Natural killer cell (primary cell): ENCODE measurements at regions not wholly inside any gene's neighbourhood (a gene's known extent, or its start where the extent isn't known, plus 50 kb on each side); places are given as distances from the start of the nearest gene placed in this dataset.
A peak's percentile ranks its signal among the peaks of the same experiment; 100 is the strongest.

Source experiments
- ATAC-seq, 3 donors: fragments of 150-1000 bp in 2 of 3; fragments of 200-7000 bp in 1 of 3; cut with Tn5 transposase; 1 replicate in 1 of 3; 2 replicates in 2 of 3; pipeline ENCODE4 v1.10.0; 2021; ENCODE audit warnings: mild to moderate bottlenecking in 2 of 3, moderate library complexity in 2 of 3
- DNase-seq, 2 donors: peaks; one replicate each; pipeline versions ENCODE4 v3.0.0 to v3.0.0-alpha.2; 2013 to 2021; ENCODE audit warnings: mixed read lengths in 1 of 2
- H3K27ac ChIP-seq: one replicate; pipeline ENCODE4 v1.5.1; 2013; ENCODE audit warnings: mild to moderate bottlenecking, low read length
- H3K27me3 ChIP-seq: one replicate; pipeline ENCODE4 v1.6.1; 2013; ENCODE audit warnings: low read length; ENCODE audit not compliant: control insufficient read depth, insufficient read depth
- H3K36me3 ChIP-seq: one replicate; pipeline ENCODE4 v1.6.1; 2013; ENCODE audit warnings: low read length; ENCODE audit not compliant: control insufficient read depth, insufficient read depth
- H3K4me1 ChIP-seq: one replicate; pipeline ENCODE4 v1.6.1; 2013; ENCODE audit warnings: low read length; ENCODE audit not compliant: control insufficient read depth, insufficient read depth
- H3K4me3 ChIP-seq: one replicate; pipeline ENCODE4 v1.5.1; 2013; ENCODE audit warnings: low read length
- H3K9me3 ChIP-seq: one replicate; pipeline ENCODE4 v1.6.1; 2013; ENCODE audit warnings: low read length; ENCODE audit not compliant: control insufficient read depth, insufficient read depth
- H3K27ac Mint-ChIP-seq, 2 donors: one replicate each; pipeline ENCODE4 v1.8.0; 2022; ENCODE audit warnings: mild to moderate bottlenecking in 2 of 2, mixed read lengths in 2 of 2, moderate library complexity in 1 of 2
- H3K27me3 Mint-ChIP-seq, 2 donors: one replicate each; pipeline ENCODE4 v1.8.0; 2022; ENCODE audit warnings: low read depth in 2 of 2, mixed read lengths in 2 of 2
- H3K36me3 Mint-ChIP-seq: one replicate; pipeline ENCODE4 v1.8.0; 2022; ENCODE audit warnings: mixed read lengths
- H3K4me1 Mint-ChIP-seq, 2 donors: one replicate each; pipeline ENCODE4 v1.8.0; 2022; ENCODE audit warnings: mixed read lengths in 2 of 2
- H3K4me3 Mint-ChIP-seq: one replicate; pipeline ENCODE4 v1.8.0; 2022; ENCODE audit warnings: mild to moderate bottlenecking, moderate library complexity, mixed read lengths
- H3K9me3 Mint-ChIP-seq, 2 donors: one replicate each; pipeline ENCODE4 v1.8.0; 2022; ENCODE audit warnings: mixed read lengths in 2 of 2
- CTCF ChIP-seq: fragments of 200-600 bp; IDR thresholded peaks from one replicate; pipeline ENCODE4 v1.8.0; 2022; ENCODE audit warnings: antibody characterized with exemption
- WGBS: methylation state at CpG from one replicate; pipeline ENCODE4 v1.1.7; 2013; ENCODE audit warnings: missing lambda C conversion rate; ENCODE audit not compliant: insufficient coverage; 5-methylcytosine and 5-hydroxymethylcytosine counted together
- intact Hi-C: fragments of 100-400 bp; cut with micrococcal nuclease; formaldehyde crosslinking; loops from one replicate; pipeline ENCODE4 v1.14.2; 2022

DNA sequence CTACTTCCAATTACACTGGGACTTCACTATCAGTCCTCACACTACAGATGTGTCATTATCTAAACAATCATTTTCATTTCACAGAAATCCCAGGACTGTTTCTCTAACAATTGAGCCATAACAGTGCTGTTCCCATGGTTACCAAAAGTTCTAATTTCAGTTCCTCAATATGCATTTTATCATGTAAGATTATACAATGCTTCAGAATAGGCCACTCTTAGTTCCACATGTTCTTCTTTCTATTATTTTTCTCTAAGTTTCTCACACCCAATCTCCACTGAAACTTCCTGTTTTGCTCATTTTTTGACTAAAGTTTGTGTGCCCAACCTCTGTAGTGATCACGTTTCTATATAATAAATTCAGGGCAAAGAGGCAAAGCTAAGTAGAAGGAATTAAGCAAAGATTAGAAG is 185.8 kb downstream of the DUSP6 start:
- 17% methylated on average over 1 of the region's 1 CpG for WGBS
- Histone ChIP-seq H3K4me1 (no peaks in the 10 kb centered on the region), H3K36me3 (no peaks in the 10 kb centered on the region), H3K4me3 (no peak overlapping the region), H3K27me3 (no peaks in the 10 kb centered on the region), H3K27ac (peak overlapping the region; percentile 86), H3K9me3 (no peaks in the 10 kb centered on the region)
- no peak for TF ChIP-seq CTCF
- Mint-ChIP-seq H3K27me3 (no peaks in the 10 kb centered on the region), H3K4me1 (peaks cover 6% of the 10 kb centered on the region in 2 donors), H3K36me3 (no peaks in the 10 kb centered on the region), H3K27ac (no peak overlapping the region), H3K4me3 (no peak overlapping the region), H3K9me3 (peaks cover 0 to 1% of the 10 kb centered on the region in 2 donors)
- peak in 1 of 2 donors; percentile 19 for DNase-seq
- peak; percentile 28 to 56 (median 34) for ATAC-seq
- intact Hi-C loops: no loop called here

- no peaks in the 10 kb centered on the region for H3K27me3 Mint-ChIP-seq
- ATAC-seq (no peak), DNase-seq (no peak)
- no peaks in the 10 kb centered on the region for H3K36me3 Mint-ChIP-seq
- WGBS: no CpG with 5 or more reads among the region's 1 CpG
- no peak for TF ChIP-seq CTCF
- no peak overlapping the region for H3K27ac Mint-ChIP-seq
- Histone ChIP-seq H3K36me3 (no peaks in the 10 kb centered on the region), H3K9me3 (no peaks in the 10 kb centered on the region), H3K4me3 (no peak overlapping the region), H3K4me1 (no peaks in the 10 kb centered on the region), H3K27me3 (no peaks in the 10 kb centered on the region), H3K27ac (peak overlapping the region; percentile 60)
- H3K4me1 Mint-ChIP-seq: peaks cover 6% of the 10 kb centered on the region in 2 donors
- intact Hi-C loops: no loop called here
- no peaks in the 10 kb centered on the region for H3K9me3 Mint-ChIP-seq
- H3K4me3 Mint-ChIP-seq: no peak overlapping the region
These were observed 186.2 kb downstream of the DUSP6 start for GRCh38 chr12:89166121-89166520.

GRCh38 chr12:89165703-89166102 is 186.6 kb downstream of the DUSP6 start:
- H3K9me3 Mint-ChIP-seq: no peaks in the 10 kb centered on the region
- H3K4me3 ChIP-seq: no peak overlapping the region
- no peak for DNase-seq
- no peaks in the 10 kb centered on the region for H3K27me3 Mint-ChIP-seq
- H3K36me3 ChIP-seq: no peaks in the 10 kb centered on the region
- H3K27ac Mint-ChIP-seq: no peak overlapping the region
- no peaks in the 10 kb centered on the region for H3K9me3 ChIP-seq
- H3K36me3 Mint-ChIP-seq: no peaks in the 10 kb centered on the region
- TF ChIP-seq CTCF: no peak
- H3K27ac ChIP-seq: no peak overlapping the region
- no peaks in the 10 kb centered on the region for H3K4me1 ChIP-seq
- H3K4me1 Mint-ChIP-seq: peaks cover 6% of the 10 kb centered on the region in 2 donors
- H3K4me3 Mint-ChIP-seq: no peak overlapping the region
- intact Hi-C loops: no loop called here
- no peaks in the 10 kb centered on the region for H3K27me3 ChIP-seq
- ATAC-seq: no peak

DNA sequence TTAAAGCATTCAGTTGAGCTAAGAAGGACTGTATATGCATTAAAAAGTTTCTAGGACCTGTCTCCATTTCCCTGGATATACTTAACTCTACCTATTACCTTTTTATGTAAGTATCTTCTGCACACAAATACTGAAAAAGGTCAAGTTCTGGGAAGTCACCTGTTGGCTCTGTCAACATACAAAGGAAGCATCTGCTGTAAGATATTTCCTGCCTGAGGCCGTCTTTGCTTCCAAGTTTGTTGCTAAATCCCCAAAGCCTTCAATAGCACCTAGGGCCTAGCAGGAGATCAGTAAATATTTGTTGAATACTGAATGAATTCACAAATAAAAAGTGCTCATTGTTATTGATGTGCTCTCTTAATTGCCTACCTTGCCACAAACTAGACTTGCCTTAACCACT is 188.4 kb downstream of the DUSP6 start:
- ATAC-seq (no peak), DNase-seq (no peak)
- Histone ChIP-seq H3K27me3 (no peaks in the 10 kb centered on the region), H3K27ac (no peak overlapping the region), H3K4me1 (no peaks in the 10 kb centered on the region), H3K4me3 (no peak overlapping the region), H3K36me3 (no peaks in the 10 kb centered on the region), H3K9me3 (no peaks in the 10 kb centered on the region)
- no peak for TF ChIP-seq CTCF
- Mint-ChIP-seq H3K9me3 (no peaks in the 10 kb centered on the region), H3K36me3 (no peaks in the 10 kb centered on the region), H3K4me3 (no peak overlapping the region), H3K27ac (no peak overlapping the region), H3K27me3 (no peaks in the 10 kb centered on the region), H3K4me1 (peaks cover 6% of the 10 kb centered on the region in 2 donors)
- WGBS: 71% methylated on average over 1 of the region's 1 CpG
- intact Hi-C loops: no loop called here
